DOHH2 (cell line): ENCODE measurements at regions not wholly inside any gene's neighbourhood (a gene's known extent, or its start where the extent isn't known, plus 50 kb on each side); places are given as distances from the start of the nearest gene placed in this dataset.

Source experiments
- EZH2phosphoT487 ChIP-seq: fragments of 200-600 bp; sonication (generic); IDR thresholded peaks from 2 replicates; pipeline ENCODE4 v1.6.1; 2017; ENCODE audit warnings: borderline replicate concordance, mild to moderate bottlenecking, antibody characterized with exemption, low read length, moderate library complexity, mixed read lengths
- TF ChIP-seq, protein P1 (sequence below): fragments of 200-600 bp; sonication (generic); IDR thresholded peaks from one replicate; pipeline ENCODE4 v1.5.1; 2014; ENCODE audit warnings: antibody characterized with exemption, mild to moderate bottlenecking, low read depth, low read length; ENCODE audit not compliant: poor library complexity, severe bottlenecking

GRCh38 chr1:187816646-187817045 lies 987.9 kb downstream of the PLA2G4A start:
- TF ChIP-seq, protein P1, sequence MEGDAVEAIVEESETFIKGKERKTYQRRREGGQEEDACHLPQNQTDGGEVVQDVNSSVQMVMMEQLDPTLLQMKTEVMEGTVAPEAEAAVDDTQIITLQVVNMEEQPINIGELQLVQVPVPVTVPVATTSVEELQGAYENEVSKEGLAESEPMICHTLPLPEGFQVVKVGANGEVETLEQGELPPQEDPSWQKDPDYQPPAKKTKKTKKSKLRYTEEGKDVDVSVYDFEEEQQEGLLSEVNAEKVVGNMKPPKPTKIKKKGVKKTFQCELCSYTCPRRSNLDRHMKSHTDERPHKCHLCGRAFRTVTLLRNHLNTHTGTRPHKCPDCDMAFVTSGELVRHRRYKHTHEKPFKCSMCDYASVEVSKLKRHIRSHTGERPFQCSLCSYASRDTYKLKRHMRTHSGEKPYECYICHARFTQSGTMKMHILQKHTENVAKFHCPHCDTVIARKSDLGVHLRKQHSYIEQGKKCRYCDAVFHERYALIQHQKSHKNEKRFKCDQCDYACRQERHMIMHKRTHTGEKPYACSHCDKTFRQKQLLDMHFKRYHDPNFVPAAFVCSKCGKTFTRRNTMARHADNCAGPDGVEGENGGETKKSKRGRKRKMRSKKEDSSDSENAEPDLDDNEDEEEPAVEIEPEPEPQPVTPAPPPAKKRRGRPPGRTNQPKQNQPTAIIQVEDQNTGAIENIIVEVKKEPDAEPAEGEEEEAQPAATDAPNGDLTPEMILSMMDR: no peak
- no peak for TF ChIP-seq EZH2phosphoT487
